GM19324 (cell line): ENCODE measurements at regions not wholly inside any gene's neighbourhood (a gene's known extent, or its start where the extent isn't known, plus 50 kb on each side); places are given as distances from the start of the nearest gene placed in this dataset.

Experiments
- ATAC-seq: cut with Tn5 transposase; IDR thresholded peaks from one replicate; pipeline ENCODE4 v1.9.1; 2021; ENCODE audit warnings: mild to moderate bottlenecking, moderate library complexity; ENCODE audit not compliant: unreplicated experiment, low FRiP score

GRCh38 chr1:5554784-5555183 is 437.4 kb downstream of the NPHP4 start:
- ATAC-seq = no peak

DNA sequence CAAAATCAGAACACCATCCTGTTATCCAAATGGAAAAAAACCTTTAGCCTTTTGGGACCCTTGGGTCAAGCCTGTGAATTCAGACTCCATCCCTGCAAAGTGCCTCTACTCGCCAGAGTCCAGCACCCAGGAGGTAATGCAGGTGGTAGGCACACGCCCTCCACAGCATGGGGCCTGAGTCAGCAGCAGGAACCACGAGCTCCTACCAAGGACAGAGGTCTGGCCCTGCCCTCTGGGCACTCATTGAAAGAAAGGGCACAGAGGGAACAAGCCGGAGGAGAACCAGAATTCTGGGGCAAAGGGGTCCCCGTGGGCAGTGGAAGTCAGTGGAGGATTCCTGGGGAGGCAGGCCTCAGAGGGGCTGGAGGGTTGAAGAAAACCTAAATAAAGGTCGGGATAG is 438.1 kb downstream of the NPHP4 start:
- ATAC-seq = no peak

- no peak for ATAC-seq
These were observed 439.3 kb downstream of the NPHP4 start for GRCh38 chr1:5552787-5553484.

- no peak for ATAC-seq
These were observed 440.8 kb downstream of the NPHP4 start for GRCh38 chr1:5551274-5551975.

GRCh38 chr1:5548266-5548665 is 444.0 kb downstream of the NPHP4 start:
- ATAC-seq = no peak

DNA sequence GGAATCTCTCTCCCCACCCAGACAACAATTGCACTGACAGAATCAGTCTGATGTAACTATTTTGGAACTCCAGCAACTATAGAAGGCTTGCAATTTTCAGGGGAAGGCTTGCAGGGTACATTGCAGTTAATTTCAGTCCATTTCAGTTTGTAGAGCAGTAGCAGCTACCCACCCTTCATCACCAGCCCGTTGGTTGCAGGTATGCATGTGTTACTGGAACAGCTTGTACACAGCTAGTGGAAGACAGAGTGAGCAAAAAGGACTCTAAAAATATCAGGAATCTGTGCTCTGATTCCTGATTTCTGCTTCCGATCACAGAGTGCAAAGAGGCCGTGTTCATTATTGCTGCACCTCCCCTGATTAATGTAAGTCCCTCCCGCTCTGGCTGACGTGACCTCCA is 449.0 kb downstream of the NPHP4 start:
- ATAC-seq = no peak

DNA sequence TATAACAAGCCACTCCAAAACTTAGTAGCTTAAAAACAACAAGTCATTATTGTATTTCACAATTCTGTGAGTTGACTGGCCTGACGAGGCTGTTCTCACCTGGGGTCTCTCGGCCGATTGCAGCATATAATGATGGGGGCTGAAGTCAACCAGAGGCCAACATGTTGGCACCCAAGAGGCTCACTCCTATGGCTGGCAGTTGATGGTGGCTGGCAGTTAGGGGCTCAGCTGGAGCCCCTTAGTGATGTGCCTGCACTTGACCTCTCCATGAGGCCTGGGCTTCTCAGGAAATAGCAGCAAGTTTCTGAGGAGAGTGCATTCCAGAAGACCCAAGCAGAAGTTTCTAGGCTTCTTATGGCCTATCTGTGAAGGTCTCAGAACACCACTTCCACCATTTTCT is 459.4 kb downstream of the NPHP4 start:
- no peak for ATAC-seq

DNA sequence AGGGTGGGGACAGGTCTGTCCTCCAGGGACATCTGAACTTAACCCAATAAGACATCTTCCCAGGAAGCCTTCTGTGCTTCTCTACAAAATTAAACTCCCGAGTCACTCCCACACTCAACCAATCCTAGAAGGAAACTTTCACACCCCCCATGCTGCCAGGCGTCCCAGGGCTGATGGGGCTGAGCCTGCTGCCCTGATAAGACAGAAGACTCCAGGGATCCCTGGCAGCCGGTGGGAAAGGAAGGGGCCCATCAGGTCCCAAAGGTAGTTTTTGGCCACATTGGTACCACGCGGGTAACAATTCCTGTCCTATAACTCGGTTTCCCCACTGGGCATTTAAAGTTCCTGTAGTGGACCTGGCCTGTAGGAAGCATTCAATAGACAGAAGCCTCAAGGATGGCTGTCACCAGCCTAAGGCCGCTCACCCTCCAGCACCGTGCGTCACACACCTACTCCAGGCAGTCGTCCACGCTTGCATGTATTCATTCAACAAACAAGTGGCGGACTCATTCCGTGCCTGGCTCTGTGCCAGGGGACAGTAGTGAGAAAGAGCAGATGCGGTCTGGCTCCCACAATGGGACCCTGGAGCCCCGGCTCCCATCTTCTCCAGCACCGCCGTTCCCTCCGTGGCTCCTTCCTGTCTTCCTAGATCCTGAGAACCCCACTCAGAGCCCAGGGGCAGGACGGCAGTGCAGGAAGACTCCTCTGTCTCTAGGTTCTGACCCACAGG is 465.2 kb downstream of the NPHP4 start:
- no peak for ATAC-seq

DNA sequence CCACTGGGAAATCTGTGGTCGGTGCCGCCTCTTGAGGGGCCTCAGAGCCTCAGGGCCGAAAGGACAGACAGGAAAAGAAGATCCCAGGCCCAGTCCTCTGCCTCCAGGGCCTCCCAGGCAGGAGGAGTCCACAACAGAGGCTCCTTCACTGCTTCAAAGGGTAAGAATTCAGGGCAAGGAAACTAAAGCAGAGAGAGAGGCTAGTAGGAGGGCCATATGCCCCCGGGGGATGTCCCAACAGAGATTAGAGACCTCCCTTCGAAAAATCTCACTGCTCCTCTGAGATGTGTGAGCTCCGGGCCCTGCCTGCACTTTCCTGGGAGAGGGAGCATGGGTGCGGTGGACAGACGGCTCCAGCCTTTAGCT is 465.9 kb downstream of the NPHP4 start:
- no peak for ATAC-seq

DNA sequence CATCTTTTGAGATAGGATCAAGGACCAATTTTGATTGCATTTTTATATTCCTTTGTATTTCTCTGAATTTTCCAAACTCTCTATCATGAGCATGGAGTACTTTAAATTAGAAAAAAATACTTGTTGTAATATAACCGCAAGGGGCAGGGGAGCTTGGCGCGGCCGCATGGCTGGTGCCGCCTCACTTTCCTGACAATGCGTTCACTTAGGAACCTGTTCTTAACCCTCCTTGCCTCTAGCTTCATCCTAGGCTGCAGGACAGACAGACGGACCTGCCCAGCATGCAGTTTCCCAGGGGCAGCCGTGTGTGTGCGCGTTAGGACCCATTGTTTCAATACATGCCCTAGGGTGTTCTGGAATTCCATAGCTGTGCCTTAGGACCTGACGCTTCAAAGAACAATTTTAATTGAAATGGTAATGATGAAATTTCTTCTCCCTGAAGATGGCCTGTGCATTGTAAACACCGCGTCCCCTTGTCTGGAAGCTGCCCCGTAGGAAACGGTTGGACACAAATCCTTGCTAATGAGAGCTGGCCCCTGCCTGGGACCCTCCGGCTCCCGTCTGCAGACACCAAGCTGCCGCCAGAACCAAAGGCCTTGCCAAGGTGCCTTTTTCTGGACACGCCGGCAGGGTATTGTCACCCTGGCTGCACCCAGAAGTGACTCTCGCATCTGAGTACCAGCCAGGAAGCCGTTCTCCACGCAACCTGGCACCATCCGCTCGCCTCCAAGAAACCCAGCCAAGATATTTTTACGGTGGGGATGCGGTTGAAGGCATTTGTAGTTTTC is 466.4 kb downstream of the NPHP4 start:
- no peak for ATAC-seq

GRCh38 chr1:5522531-5523145 is 469.6 kb downstream of the NPHP4 start:
- no peak for ATAC-seq

DNA sequence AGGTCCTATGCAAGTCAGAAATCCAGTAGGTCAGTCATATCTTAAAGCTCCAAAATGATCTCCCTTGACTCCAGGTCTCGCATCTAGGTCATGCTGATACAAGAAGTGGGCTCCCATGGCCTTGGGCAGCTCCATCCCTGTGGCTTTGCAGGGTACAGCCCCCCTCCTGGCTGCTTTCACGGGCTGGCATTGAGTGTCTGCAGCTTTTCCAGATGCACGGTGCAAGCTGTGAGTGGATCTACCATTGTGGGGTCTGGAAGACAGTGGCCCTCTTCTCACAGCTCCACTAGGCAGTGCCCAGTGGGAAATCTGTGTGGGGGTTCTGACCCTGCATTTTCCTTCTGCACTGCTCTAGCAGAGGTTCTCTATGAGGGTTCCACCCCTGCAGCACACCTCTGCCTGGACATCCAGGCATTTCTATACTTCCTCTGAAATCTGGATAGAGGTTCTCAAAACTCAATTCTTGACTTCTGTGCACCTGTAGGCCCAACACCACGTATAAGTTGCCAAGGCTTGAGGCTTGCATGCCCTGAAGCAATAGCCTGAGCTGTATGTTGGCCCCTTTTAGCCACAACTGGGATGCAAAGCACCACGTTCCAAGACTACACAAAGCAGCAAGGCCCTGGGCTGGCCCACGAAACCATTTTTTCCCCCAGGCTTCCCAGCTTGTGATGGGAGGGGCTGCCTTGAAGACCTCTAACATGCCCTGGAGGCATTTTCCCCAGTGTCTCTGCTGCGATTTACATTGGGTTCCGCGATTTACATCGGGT is 472.7 kb downstream of the NPHP4 start:
- ATAC-seq = no peak

- ATAC-seq = no peak
These were observed 475.5 kb downstream of the NPHP4 start for GRCh38 chr1:5516756-5517155.

GRCh38 chr1:5515501-5515900 is 476.7 kb downstream of the NPHP4 start:
- ATAC-seq = no peak

- ATAC-seq = no peak
These were observed 477.6 kb downstream of the NPHP4 start for GRCh38 chr1:5514527-5515183.

DNA sequence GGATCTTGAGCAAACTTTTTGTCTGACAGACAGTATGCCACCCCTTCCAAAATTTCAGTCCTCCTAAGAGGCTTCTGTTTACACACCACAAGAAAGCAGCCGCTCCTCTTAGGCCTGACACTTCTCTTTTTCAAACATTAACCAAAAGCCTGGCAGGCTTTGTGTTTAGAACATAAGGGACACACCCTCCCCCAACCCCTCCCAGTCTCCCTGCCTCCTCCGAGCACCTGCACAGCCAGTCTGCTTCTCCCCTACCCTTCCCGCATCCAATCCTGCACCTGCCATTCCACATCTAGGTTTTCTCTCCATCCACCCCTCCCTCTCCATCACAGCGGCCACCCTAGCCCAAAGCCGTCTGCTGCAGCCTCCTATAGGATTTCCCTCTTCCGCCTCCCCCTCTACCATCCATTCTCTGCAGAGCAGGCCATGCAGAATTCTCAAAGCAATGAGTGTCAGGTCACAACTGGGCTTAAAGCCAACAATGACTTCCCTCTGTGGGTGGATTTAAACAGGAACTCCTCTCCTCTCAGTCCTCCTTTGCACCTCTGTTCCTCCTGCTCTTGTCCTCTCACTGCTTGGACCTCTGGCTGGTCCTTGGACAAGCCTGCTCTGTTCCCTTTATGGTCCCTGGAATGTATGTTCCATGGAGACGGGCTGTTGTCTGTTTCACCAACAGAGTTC is 478.2 kb downstream of the NPHP4 start:
- ATAC-seq = no peak

GRCh38 chr1:5513179-5513578 is 479.0 kb downstream of the NPHP4 start:
- no peak for ATAC-seq

DNA sequence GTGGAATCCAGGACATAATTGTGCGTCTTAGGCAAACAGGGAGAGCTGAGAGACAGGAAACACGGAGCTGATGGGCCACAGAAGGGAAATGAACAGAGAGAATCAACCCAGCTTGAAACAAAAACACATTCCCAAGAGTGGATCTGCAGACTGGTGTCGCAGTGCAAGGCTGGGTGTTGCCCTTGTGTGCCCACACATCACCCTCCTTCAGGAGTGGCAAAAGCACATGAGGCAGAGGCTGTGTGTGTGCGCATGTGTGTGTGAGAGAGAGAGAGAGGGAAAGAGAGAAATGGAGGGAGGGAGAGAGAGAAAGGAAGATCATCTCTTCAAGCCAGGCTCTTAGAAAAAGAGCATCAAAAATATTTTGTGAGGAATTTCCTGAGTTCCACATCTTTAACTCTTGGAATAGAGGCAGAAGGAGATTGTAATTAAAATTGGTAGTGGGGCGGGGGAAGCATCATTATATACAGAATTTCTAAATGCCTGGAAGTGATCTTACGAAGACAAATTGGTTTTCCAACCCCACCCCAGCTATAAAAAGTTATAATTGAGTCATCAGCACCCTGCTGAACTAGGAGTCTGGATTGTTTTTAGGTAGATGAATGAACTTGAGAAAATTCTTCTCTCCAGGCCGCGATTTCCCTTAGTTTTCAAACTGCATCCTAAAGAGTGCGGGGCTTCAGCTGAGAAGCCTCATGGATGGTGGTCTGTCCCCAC is 480.7 kb downstream of the NPHP4 start:
- no peak for ATAC-seq
